ENCODE measurements at regions not wholly inside any gene's neighbourhood (a gene's known extent, or its start where the extent isn't known, plus 50 kb on each side); places are given as distances from the start of the nearest gene placed in this dataset.
"Not testable (repeated sequence)": the region's sequence is repeated elsewhere in the genome, so short reads cannot be mapped to it uniquely, and the experiment has no call there.

GRCh38 chr2:176421297-176422050, 152.2 kb downstream of the MTX2 start:
- in situ Hi-C loops (cut with HindIII; ENCODE audit: low pct_unique_long_range_greater_than_20kb, low sequenced_read_pairs) = no loop called here
- peak; percentile 63 for DNase-seq (ENCODE audit: low read depth)

GRCh38 chr2:176423819-176424218, 154.6 kb downstream of the MTX2 start:
- DNase-seq (ENCODE audit: low read depth) = no peak
- in situ Hi-C loops (cut with HindIII; ENCODE audit: low pct_unique_long_range_greater_than_20kb, low sequenced_read_pairs) = no loop called here

- DNase-seq (ENCODE audit: low read depth) = no peak
- in situ Hi-C loops (cut with HindIII; ENCODE audit: low pct_unique_long_range_greater_than_20kb, low sequenced_read_pairs) = no loop called here
Observed at GRCh38 chr2:176424746-176425145, 155.5 kb downstream of the MTX2 start.

- in situ Hi-C loops (cut with HindIII; ENCODE audit: low pct_unique_long_range_greater_than_20kb, low sequenced_read_pairs) = no loop called here
- no peak for DNase-seq (ENCODE audit: low read depth)
Observed at GRCh38 chr2:176427549-176427948, 158.3 kb downstream of the MTX2 start.

- in situ Hi-C loops (cut with HindIII; ENCODE audit: low pct_unique_long_range_greater_than_20kb, low sequenced_read_pairs); DNase-seq (ENCODE audit: low read depth): not testable (repeated sequence)
Observed at GRCh38 chr2:176428944-176429469, 159.8 kb downstream of the MTX2 start.

- DNase-seq (ENCODE audit: low read depth) = no peak
- in situ Hi-C loops (cut with HindIII; ENCODE audit: low pct_unique_long_range_greater_than_20kb, low sequenced_read_pairs) = no loop called here
Observed at GRCh38 chr2:176432434-176432833, 163.2 kb downstream of the MTX2 start.

GRCh38 chr2:176435729-176436128, 166.5 kb downstream of the MTX2 start:
- DNase-seq (ENCODE audit: low read depth) = no peak
- in situ Hi-C loops (cut with HindIII; ENCODE audit: low pct_unique_long_range_greater_than_20kb, low sequenced_read_pairs) = no loop called here

- DNase-seq (ENCODE audit: low read depth) = no peak
- in situ Hi-C loops (cut with HindIII; ENCODE audit: low pct_unique_long_range_greater_than_20kb, low sequenced_read_pairs) = no loop called here
Observed at GRCh38 chr2:176443946-176444345, 174.7 kb downstream of the MTX2 start.

- in situ Hi-C loops (cut with HindIII; ENCODE audit: low pct_unique_long_range_greater_than_20kb, low sequenced_read_pairs) = no loop called here
- DNase-seq (ENCODE audit: low read depth) = peak; percentile 13
Observed at GRCh38 chr2:176445956-176446355, 176.7 kb downstream of the MTX2 start.

- no peak for DNase-seq (ENCODE audit: low read depth)
- in situ Hi-C loops (cut with HindIII; ENCODE audit: low pct_unique_long_range_greater_than_20kb, low sequenced_read_pairs) = no loop called here
Observed at GRCh38 chr2:176446718-176447414, 177.6 kb downstream of the MTX2 start.

- DNase-seq (ENCODE audit: low read depth) = no peak
- in situ Hi-C loops (cut with HindIII; ENCODE audit: low pct_unique_long_range_greater_than_20kb, low sequenced_read_pairs) = no loop called here
Observed at GRCh38 chr2:176447616-176448015, 178.4 kb downstream of the MTX2 start.

GRCh38 chr2:176449852-176450251, 180.6 kb downstream of the MTX2 start:
- in situ Hi-C loops (cut with HindIII; ENCODE audit: low pct_unique_long_range_greater_than_20kb, low sequenced_read_pairs) = no loop called here

GRCh38 chr2:176453784-176454183, 184.5 kb downstream of the MTX2 start:
- DNase-seq (ENCODE audit: low read depth) = no peak
- in situ Hi-C loops (cut with HindIII; ENCODE audit: low pct_unique_long_range_greater_than_20kb, low sequenced_read_pairs) = no loop called here

More at GRCh38 chr2:176449852-176450251, 180.6 kb downstream of the MTX2 start:
- DNase-seq (ENCODE audit: low read depth) = no peak

GRCh38 chr2:176454893-176455815, 185.9 kb downstream of the MTX2 start:
- in situ Hi-C loops (cut with HindIII; ENCODE audit: low pct_unique_long_range_greater_than_20kb, low sequenced_read_pairs) = no loop called here
- peak; percentile 59 for DNase-seq (ENCODE audit: low read depth)

GRCh38 chr2:176455816-176456291, 186.6 kb downstream of the MTX2 start:
- in situ Hi-C loops (cut with HindIII; ENCODE audit: low pct_unique_long_range_greater_than_20kb, low sequenced_read_pairs) = no loop called here
- DNase-seq (ENCODE audit: low read depth) = no peak

- DNase-seq (ENCODE audit: low read depth) = no peak
- in situ Hi-C loops (cut with HindIII; ENCODE audit: low pct_unique_long_range_greater_than_20kb, low sequenced_read_pairs) = no loop called here
Observed at GRCh38 chr2:176457481-176457880, 188.2 kb downstream of the MTX2 start.

GRCh38 chr2:176461098-176461808, 192.0 kb downstream of the MTX2 start:
- DNase-seq (ENCODE audit: low read depth) = no peak
- in situ Hi-C loops (cut with HindIII; ENCODE audit: low pct_unique_long_range_greater_than_20kb, low sequenced_read_pairs) = no loop called here
